ENCODE measurements at regions not wholly inside any gene's neighbourhood (a gene's known extent, or its start where the extent isn't known, plus 50 kb on each side); places are given as distances from the start of the nearest gene placed in this dataset.

- Mint-ChIP-seq H3K4me3 (ENCODE audit: unreplicated experiment) (no peak overlapping the region), H3K4me1 (ENCODE audit: insufficient read depth, unreplicated experiment) (no peaks in the 10 kb centered on the region), H3K27me3 (ENCODE audit: insufficient read depth, unreplicated experiment) (no peaks in the 10 kb centered on the region), H3K9me3 (ENCODE audit: unreplicated experiment) (no peaks in the 10 kb centered on the region), H3K36me3 (ENCODE audit: insufficient read depth, unreplicated experiment) (no peaks in the 10 kb centered on the region), H3K27ac (ENCODE audit: low read depth, unreplicated experiment) (no peak overlapping the region)
- DNase-seq (ENCODE audit: unreplicated experiment) = no peak
- ChIA-PET CTCF (no interaction called here), POLR2A (no interaction called here)
- intact Hi-C loops (cut with micrococcal nuclease) = no loop called here
- TF ChIP-seq CTCF (IDR thresholded peaks at IDR 0.05; ENCODE audit: unreplicated experiment) = no peak
- no TSS peak for BruUV-seq (replicated peaks)
These were observed 1140.0 kb upstream of the GJE1 start for GRCh38 chr6:140992678-140993077.

GRCh38 chr6:140988780-140989179 lies 1143.9 kb upstream of the GJE1 start:
- ChIA-PET CTCF (no interaction called here), POLR2A (interaction anchor here (0.6 kb wide), 1 partner anchor 8 kb away, joined by 3 read pairs; no protein-coding TSS in a partner anchor)
- Mint-ChIP-seq H3K27me3 (ENCODE audit: insufficient read depth, unreplicated experiment) (no peaks in the 10 kb centered on the region), H3K27ac (ENCODE audit: low read depth, unreplicated experiment) (no peak overlapping the region), H3K36me3 (ENCODE audit: insufficient read depth, unreplicated experiment) (no peaks in the 10 kb centered on the region), H3K4me3 (ENCODE audit: unreplicated experiment) (no peak overlapping the region), H3K4me1 (ENCODE audit: insufficient read depth, unreplicated experiment) (no peaks in the 10 kb centered on the region), H3K9me3 (ENCODE audit: unreplicated experiment) (no peaks in the 10 kb centered on the region)
- no peak for TF ChIP-seq CTCF (IDR thresholded peaks at IDR 0.05; ENCODE audit: unreplicated experiment)
- intact Hi-C loops (cut with micrococcal nuclease) = no loop called here
- BruUV-seq (replicated peaks) = no TSS peak
- no peak for DNase-seq (ENCODE audit: unreplicated experiment)

GRCh38 chr6:140987364-140988155 lies 1145.2 kb upstream of the GJE1 start:
- DNase-seq (ENCODE audit: unreplicated experiment) = no peak
- Mint-ChIP-seq H3K27me3 (ENCODE audit: insufficient read depth, unreplicated experiment) (no peaks in the 10 kb centered on the region), H3K4me3 (ENCODE audit: unreplicated experiment) (no peak overlapping the region), H3K4me1 (ENCODE audit: insufficient read depth, unreplicated experiment) (no peaks in the 10 kb centered on the region), H3K27ac (ENCODE audit: low read depth, unreplicated experiment) (no peak overlapping the region), H3K9me3 (ENCODE audit: unreplicated experiment) (no peaks in the 10 kb centered on the region), H3K36me3 (ENCODE audit: insufficient read depth, unreplicated experiment) (no peaks in the 10 kb centered on the region)
- TF ChIP-seq CTCF (IDR thresholded peaks at IDR 0.05; ENCODE audit: unreplicated experiment) = no peak
- no TSS peak for BruUV-seq (replicated peaks)
- CTCF ChIA-PET = interaction anchor here (0.6 kb wide), 1 partner anchor 1613 kb away, joined by 3 read pairs; no protein-coding TSS in a partner anchor
- POLR2A ChIA-PET = no interaction called here
- intact Hi-C loops (cut with micrococcal nuclease) = no loop called here

- Mint-ChIP-seq H3K27ac (ENCODE audit: low read depth, unreplicated experiment) (no peak overlapping the region), H3K9me3 (ENCODE audit: unreplicated experiment) (no peaks in the 10 kb centered on the region), H3K36me3 (ENCODE audit: insufficient read depth, unreplicated experiment) (no peaks in the 10 kb centered on the region), H3K4me3 (ENCODE audit: unreplicated experiment) (no peak overlapping the region), H3K4me1 (ENCODE audit: insufficient read depth, unreplicated experiment) (no peaks in the 10 kb centered on the region), H3K27me3 (ENCODE audit: insufficient read depth, unreplicated experiment) (no peaks in the 10 kb centered on the region)
- ChIA-PET CTCF (no interaction called here), POLR2A (interaction anchor here (0.5 to 0.6 kb wide), 2 partner anchors 499 to 742 kb away, joined by 3 read pairs; no protein-coding TSS in a partner anchor)
- BruUV-seq (replicated peaks) = no TSS peak
- DNase-seq (ENCODE audit: unreplicated experiment) = no peak
- TF ChIP-seq CTCF (IDR thresholded peaks at IDR 0.05; ENCODE audit: unreplicated experiment) = no peak
- intact Hi-C loops (cut with micrococcal nuclease) = no loop called here
These were observed 1146.9 kb upstream of the GJE1 start for GRCh38 chr6:140985679-140986275.

Measured in MCF 10A (cell line).